Lower lobe of right lung (tissue), 2 donors: ENCODE measurements at regions not wholly inside any gene's neighbourhood (a gene's known extent, or its start where the extent isn't known, plus 50 kb on each side); places are given as distances from the start of the nearest gene placed in this dataset.

ENCODE experiments used
- ATAC-seq, 2 donors: fragments of 200-7000 bp; cut with Tn5 transposase; one replicate each; pipeline ENCODE4 v1.9.1; 2020 to 2022; ENCODE audit warnings: mild to moderate bottlenecking in 2 of 2, moderate library complexity in 2 of 2
- DNase-seq: peaks from one replicate; pipeline ENCODE4 v3.0.0-alpha.2; 2020
- H3K27ac ChIP-seq: fragments of 200-600 bp; one replicate; pipeline ENCODE4 v1.8.0; 2022
- H3K27me3 ChIP-seq: fragments of 200-600 bp; one replicate; pipeline ENCODE4 v1.8.0; 2022; ENCODE audit warnings: low read depth
- H3K36me3 ChIP-seq: fragments of 200-600 bp; one replicate; pipeline ENCODE4 v1.8.0; 2022; ENCODE audit warnings: mild to moderate bottlenecking
- H3K4me1 ChIP-seq: fragments of 200-600 bp; one replicate; pipeline ENCODE4 v1.8.0; 2022
- H3K4me3 ChIP-seq: fragments of 200-600 bp; one replicate; pipeline ENCODE4 v1.8.0; 2022; ENCODE audit warnings: mild to moderate bottlenecking
- H3K9me3 ChIP-seq: fragments of 200-600 bp; one replicate; pipeline ENCODE4 v1.8.0; 2022
- intact Hi-C: fragments of 100-400 bp; cut with DNase I; formaldehyde crosslinking; loops from one replicate; pipeline ENCODE4 v1.11.0; 2022
- TF ChIP-seq, protein P1 (sequence below): fragments of 200-600 bp; IDR thresholded peaks from one replicate; pipeline ENCODE4 v1.8.0; 2022; ENCODE audit warnings: antibody characterized with exemption, mild to moderate bottlenecking
- donor health status: DM: no; HTN: yes; CAD: no; lungs with severe emphysema.

GRCh38 chr1:199405634-199406196 is 621.8 kb upstream of the NR5A2 start:
- Histone ChIP-seq H3K27me3 (no peaks in the 10 kb centered on the region), H3K4me3 (no peak overlapping the region), H3K27ac (no peak overlapping the region), H3K36me3 (no peaks in the 10 kb centered on the region), H3K9me3 (no peaks in the 10 kb centered on the region), H3K4me1 (no peaks in the 10 kb centered on the region)
- intact Hi-C loops = no loop called here
- DNase-seq (no peak), ATAC-seq (no peak)
- TF ChIP-seq, protein P1, sequence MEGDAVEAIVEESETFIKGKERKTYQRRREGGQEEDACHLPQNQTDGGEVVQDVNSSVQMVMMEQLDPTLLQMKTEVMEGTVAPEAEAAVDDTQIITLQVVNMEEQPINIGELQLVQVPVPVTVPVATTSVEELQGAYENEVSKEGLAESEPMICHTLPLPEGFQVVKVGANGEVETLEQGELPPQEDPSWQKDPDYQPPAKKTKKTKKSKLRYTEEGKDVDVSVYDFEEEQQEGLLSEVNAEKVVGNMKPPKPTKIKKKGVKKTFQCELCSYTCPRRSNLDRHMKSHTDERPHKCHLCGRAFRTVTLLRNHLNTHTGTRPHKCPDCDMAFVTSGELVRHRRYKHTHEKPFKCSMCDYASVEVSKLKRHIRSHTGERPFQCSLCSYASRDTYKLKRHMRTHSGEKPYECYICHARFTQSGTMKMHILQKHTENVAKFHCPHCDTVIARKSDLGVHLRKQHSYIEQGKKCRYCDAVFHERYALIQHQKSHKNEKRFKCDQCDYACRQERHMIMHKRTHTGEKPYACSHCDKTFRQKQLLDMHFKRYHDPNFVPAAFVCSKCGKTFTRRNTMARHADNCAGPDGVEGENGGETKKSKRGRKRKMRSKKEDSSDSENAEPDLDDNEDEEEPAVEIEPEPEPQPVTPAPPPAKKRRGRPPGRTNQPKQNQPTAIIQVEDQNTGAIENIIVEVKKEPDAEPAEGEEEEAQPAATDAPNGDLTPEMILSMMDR = no peak

GRCh38 chr1:199410462-199410861 is 617.0 kb upstream of the NR5A2 start:
- ATAC-seq = no peak
- no peak for DNase-seq
- H3K36me3 ChIP-seq = no peaks in the 10 kb centered on the region
- no peaks in the 10 kb centered on the region for H3K9me3 ChIP-seq
- TF ChIP-seq, protein P1 = no peak
- no peak overlapping the region for H3K27ac ChIP-seq
- H3K27me3 ChIP-seq = no peaks in the 10 kb centered on the region
- no peak overlapping the region for H3K4me3 ChIP-seq
- intact Hi-C loops = no loop called here
- no peaks in the 10 kb centered on the region for H3K4me1 ChIP-seq

DNA sequence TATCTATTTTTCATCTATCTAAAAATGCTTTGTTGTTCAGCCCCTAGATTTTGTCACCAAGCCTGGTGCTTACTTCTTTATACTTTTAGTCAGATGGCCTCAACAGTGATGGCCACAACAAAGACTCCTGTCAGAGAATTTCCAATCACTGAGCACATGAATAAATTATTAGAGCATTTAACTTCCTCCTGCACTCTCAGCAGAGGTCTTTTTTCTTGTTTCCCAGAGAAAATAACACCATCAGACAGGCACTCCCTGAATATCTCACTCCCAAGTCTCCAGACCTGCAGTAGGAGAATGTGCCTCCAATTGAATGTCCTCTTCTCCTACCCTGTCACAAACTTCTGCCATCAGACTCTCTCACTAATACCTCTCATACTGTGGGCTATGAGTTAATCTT is 616.0 kb upstream of the NR5A2 start:
- Histone ChIP-seq H3K27ac (no peak overlapping the region), H3K9me3 (peaks cover 7% of the 10 kb centered on the region), H3K4me3 (no peak overlapping the region), H3K4me1 (no peaks in the 10 kb centered on the region), H3K36me3 (no peaks in the 10 kb centered on the region), H3K27me3 (no peaks in the 10 kb centered on the region)
- TF ChIP-seq, protein P1 = no peak
- DNase-seq (no peak), ATAC-seq (no peak)
- intact Hi-C loops = no loop called here

DNA sequence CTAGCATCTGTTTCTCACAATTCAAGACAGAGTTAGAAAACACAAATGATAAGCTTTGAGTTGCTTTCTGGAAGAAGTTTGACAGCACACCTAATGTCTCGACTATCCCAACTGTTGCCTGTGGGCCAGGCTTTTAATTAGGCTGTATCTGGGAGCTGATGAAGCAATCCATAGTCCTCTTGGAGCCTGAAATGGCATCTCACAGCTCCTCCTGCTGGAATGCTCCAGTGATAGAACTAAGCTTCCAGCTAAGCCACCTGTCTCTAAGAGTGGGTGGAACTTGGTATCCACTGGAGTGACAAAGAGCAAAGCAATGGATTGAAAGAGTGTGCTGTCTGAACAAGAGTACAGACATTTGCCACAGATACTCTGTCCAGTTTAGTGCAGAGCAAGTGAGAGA is 605.3 kb upstream of the NR5A2 start:
- Histone ChIP-seq H3K4me3 (no peak overlapping the region), H3K4me1 (no peaks in the 10 kb centered on the region), H3K9me3 (no peaks in the 10 kb centered on the region), H3K27me3 (no peaks in the 10 kb centered on the region), H3K27ac (no peak overlapping the region), H3K36me3 (no peaks in the 10 kb centered on the region)
- TF ChIP-seq, protein P1 = no peak
- peak in 1 of 2 donors; percentile 49 for ATAC-seq
- intact Hi-C loops = no loop called here
- no peak for DNase-seq

- no peak for DNase-seq
- Histone ChIP-seq H3K4me3 (no peak overlapping the region), H3K9me3 (no peaks in the 10 kb centered on the region), H3K4me1 (no peaks in the 10 kb centered on the region), H3K27me3 (no peaks in the 10 kb centered on the region), H3K27ac (no peak overlapping the region), H3K36me3 (no peaks in the 10 kb centered on the region)
- TF ChIP-seq, protein P1 = no peak
- ATAC-seq = no peak
- intact Hi-C loops = no loop called here
Measured at GRCh38 chr1:199447906-199448305, 579.6 kb upstream of the NR5A2 start.

DNA sequence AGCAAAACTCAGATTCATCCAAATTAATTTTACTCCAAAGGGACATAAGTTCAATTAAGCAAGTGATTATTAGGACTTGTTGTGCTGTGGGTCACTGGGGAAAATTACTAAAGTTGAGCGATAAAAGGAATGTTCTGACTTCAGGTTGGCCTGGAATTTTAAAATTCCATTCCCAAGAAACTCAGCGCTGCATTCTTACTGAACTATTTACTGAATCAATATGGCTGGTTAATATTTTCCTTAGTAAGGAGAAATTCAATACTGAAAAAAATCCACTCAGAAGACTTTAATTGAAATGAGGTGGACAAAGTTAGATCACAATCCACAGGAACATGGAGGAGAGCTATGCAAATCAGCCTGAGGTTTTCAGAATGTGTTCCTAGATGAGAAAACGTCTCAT is 578.9 kb upstream of the NR5A2 start:
- no peak for DNase-seq
- H3K36me3 ChIP-seq = no peaks in the 10 kb centered on the region
- TF ChIP-seq, protein P1 = no peak
- no peaks in the 10 kb centered on the region for H3K27me3 ChIP-seq
- ATAC-seq = no peak
- H3K4me3 ChIP-seq = no peak overlapping the region
- no peak overlapping the region for H3K27ac ChIP-seq
- H3K4me1 ChIP-seq = no peaks in the 10 kb centered on the region
- intact Hi-C loops = no loop called here
- H3K9me3 ChIP-seq = no peaks in the 10 kb centered on the region
